Osteoblast (primary cell): ENCODE measurements at regions not wholly inside any gene's neighbourhood (a gene's known extent, or its start where the extent isn't known, plus 50 kb on each side); places are given as distances from the start of the nearest gene placed in this dataset.

Source experiments
- DNase-seq: peaks from one replicate; pipeline ENCODE4 v3.0.0; 2011; ENCODE audit warnings: low spot score, mixed read lengths; ENCODE audit not compliant: insufficient read length; ENCODE audit errors: missing footprints
- H2AFZ ChIP-seq: 2 replicates; pipeline ENCODE4 v1.6.0; 2011; ENCODE audit warnings: mild to moderate bottlenecking, low read length
- H3K27ac ChIP-seq: 2 replicates; pipeline ENCODE4 v1.5.1; 2011; ENCODE audit warnings: mild to moderate bottlenecking, low read depth, low read length, moderate library complexity
- H3K27me3 ChIP-seq: 2 replicates; pipeline ENCODE4 v1.6.0; 2012; ENCODE audit warnings: mild to moderate bottlenecking, control low read depth, inconsistent platforms, low read length, moderate library complexity; ENCODE audit not compliant: insufficient read depth
- H3K36me3 ChIP-seq: 2 replicates; pipeline ENCODE4 v1.5.1; 2011; ENCODE audit warnings: mild to moderate bottlenecking, low read length, control low read depth, moderate library complexity; ENCODE audit not compliant: insufficient read depth
- H3K4me1 ChIP-seq: 2 replicates; pipeline ENCODE4 v1.5.1; 2011; ENCODE audit warnings: mild to moderate bottlenecking, low read length, control low read depth, moderate library complexity; ENCODE audit not compliant: insufficient read depth
- H3K4me2 ChIP-seq: 2 replicates; pipeline ENCODE4 v1.6.0; 2011; ENCODE audit warnings: mild to moderate bottlenecking, low read length; ENCODE audit not compliant: insufficient read depth
- H3K4me3 ChIP-seq: fragments of 200-600 bp; sonication (generic); 3 replicates; pipeline ENCODE4 v1.5.1; 2012; ENCODE audit warnings: mild to moderate bottlenecking, low read length, inconsistent platforms; ENCODE audit not compliant: insufficient read depth
- H3K79me2 ChIP-seq: 2 replicates; pipeline ENCODE4 v1.6.0; 2012; ENCODE audit warnings: mild to moderate bottlenecking, low read length, control low read depth, inconsistent platforms; ENCODE audit not compliant: insufficient read depth
- H3K9me3 ChIP-seq: 2 replicates; pipeline ENCODE4 v1.5.1; 2011; ENCODE audit warnings: low read depth, low read length, control low read depth
- H4K20me1 ChIP-seq: 2 replicates; pipeline ENCODE4 v1.6.0; 2012; ENCODE audit warnings: mild to moderate bottlenecking, low read length, control low read depth; ENCODE audit not compliant: insufficient read depth
- TF ChIP-seq, protein P1 (sequence below): IDR thresholded peaks from 2 replicates; pipeline ENCODE4 v1.5.1; 2011; ENCODE audit warnings: mild to moderate bottlenecking, low read depth, low read length, moderate library complexity; ENCODE audit errors: extremely low read depth

GRCh38 chr13:44259045-44260027 lies 114.3 kb upstream of the SERP2 start:
- H3K4me1 ChIP-seq = peaks cover 23% of the 10 kb centered on the region
- peak overlapping the region; percentile 60 for H3K27ac ChIP-seq
- no peaks in the 10 kb centered on the region for H3K79me2 ChIP-seq
- peak overlapping the region; percentile 53 for H3K4me2 ChIP-seq
- H3K36me3 ChIP-seq = no peaks in the 10 kb centered on the region
- TF ChIP-seq, protein P1, sequence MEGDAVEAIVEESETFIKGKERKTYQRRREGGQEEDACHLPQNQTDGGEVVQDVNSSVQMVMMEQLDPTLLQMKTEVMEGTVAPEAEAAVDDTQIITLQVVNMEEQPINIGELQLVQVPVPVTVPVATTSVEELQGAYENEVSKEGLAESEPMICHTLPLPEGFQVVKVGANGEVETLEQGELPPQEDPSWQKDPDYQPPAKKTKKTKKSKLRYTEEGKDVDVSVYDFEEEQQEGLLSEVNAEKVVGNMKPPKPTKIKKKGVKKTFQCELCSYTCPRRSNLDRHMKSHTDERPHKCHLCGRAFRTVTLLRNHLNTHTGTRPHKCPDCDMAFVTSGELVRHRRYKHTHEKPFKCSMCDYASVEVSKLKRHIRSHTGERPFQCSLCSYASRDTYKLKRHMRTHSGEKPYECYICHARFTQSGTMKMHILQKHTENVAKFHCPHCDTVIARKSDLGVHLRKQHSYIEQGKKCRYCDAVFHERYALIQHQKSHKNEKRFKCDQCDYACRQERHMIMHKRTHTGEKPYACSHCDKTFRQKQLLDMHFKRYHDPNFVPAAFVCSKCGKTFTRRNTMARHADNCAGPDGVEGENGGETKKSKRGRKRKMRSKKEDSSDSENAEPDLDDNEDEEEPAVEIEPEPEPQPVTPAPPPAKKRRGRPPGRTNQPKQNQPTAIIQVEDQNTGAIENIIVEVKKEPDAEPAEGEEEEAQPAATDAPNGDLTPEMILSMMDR = no peak
- H2AFZ ChIP-seq = peak overlapping the region; percentile 23
- DNase-seq = peak; percentile 83
- H4K20me1 ChIP-seq = no peaks in the 10 kb centered on the region
- no peaks in the 10 kb centered on the region for H3K27me3 ChIP-seq
- H3K4me3 ChIP-seq = no peak overlapping the region
- H3K9me3 ChIP-seq = no peaks in the 10 kb centered on the region

GRCh38 chr13:44260336-44260735 lies 113.3 kb upstream of the SERP2 start:
- H3K36me3 ChIP-seq = no peaks in the 10 kb centered on the region
- TF ChIP-seq, protein P1 = no peak
- peaks cover 27% of the 10 kb centered on the region for H3K4me1 ChIP-seq
- H4K20me1 ChIP-seq = no peaks in the 10 kb centered on the region
- H3K27ac ChIP-seq = no peak overlapping the region
- no peak for DNase-seq
- no peaks in the 10 kb centered on the region for H3K9me3 ChIP-seq
- H3K4me3 ChIP-seq = no peak overlapping the region
- H3K79me2 ChIP-seq = no peaks in the 10 kb centered on the region
- H3K4me2 ChIP-seq = no peak overlapping the region
- H3K27me3 ChIP-seq = no peaks in the 10 kb centered on the region
- H2AFZ ChIP-seq = no peak overlapping the region

GRCh38 chr13:44263751-44264620 lies 109.6 kb upstream of the SERP2 start:
- DNase-seq = no peak
- Histone ChIP-seq H2AFZ (peak overlapping the region; percentile 20), H3K27me3 (no peaks in the 10 kb centered on the region)

More at GRCh38 chr13:44263751-44264620, 109.6 kb upstream of the SERP2 start:
- Histone ChIP-seq H3K4me3 (no peak overlapping the region), H3K9me3 (no peaks in the 10 kb centered on the region), H4K20me1 (no peaks in the 10 kb centered on the region), H3K4me2 (no peak overlapping the region), H3K4me1 (peaks cover 32% of the 10 kb centered on the region), H3K36me3 (no peaks in the 10 kb centered on the region), H3K79me2 (no peaks in the 10 kb centered on the region), H3K27ac (no peak overlapping the region)
- TF ChIP-seq, protein P1 = no peak
